ENCODE measurements at regions not wholly inside any gene's neighbourhood (a gene's known extent, or its start where the extent isn't known, plus 50 kb on each side); places are given as distances from the start of the nearest gene placed in this dataset.

DNA sequence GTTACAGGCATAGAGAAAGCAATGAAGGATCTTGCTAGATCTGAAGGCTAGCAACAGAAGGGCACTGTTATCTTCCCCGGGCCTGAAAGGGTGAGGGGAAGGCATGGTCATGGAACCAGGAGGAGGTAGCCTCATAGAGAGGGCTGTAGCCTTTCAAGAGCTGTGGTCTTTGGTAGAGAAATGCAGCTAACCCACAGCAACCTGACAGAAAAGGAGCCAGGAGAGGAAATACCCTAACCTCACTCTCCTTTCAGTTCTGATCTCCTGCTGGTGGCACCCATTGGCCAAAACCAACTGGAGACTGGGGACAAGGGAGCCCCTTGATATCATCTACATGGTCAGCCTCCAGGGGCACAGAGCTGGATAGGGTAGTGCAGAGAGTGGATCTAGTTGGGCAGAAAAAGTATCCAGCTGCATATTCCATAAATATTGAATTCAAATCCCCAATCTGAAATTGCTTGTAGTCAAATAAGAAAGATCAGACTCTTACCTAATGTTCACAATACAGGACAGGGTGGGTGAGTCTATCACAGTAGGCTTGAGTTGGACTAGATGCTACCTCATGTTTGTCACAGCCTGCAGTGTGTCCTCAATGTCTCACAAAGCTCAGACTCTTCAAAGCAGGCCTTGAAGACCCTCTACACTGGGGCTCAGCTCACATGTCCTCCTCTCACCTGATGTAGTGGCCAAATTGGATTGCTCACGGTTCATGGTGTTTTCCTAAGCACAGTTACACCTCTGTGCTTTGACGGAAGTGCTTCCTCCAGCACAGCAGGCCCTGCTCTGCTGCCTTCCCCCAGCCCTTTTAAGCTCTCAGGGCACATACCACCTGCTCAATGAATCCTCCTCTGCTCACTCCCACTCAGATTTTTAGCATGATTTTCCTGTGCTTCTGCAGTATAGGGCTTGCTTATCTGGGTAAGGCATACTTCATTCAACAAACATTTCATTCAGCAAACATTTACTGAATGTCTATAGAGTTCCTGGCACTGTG lies 74.1 kb upstream of the JUN start:
- TF ChIP-seq, protein P1, sequence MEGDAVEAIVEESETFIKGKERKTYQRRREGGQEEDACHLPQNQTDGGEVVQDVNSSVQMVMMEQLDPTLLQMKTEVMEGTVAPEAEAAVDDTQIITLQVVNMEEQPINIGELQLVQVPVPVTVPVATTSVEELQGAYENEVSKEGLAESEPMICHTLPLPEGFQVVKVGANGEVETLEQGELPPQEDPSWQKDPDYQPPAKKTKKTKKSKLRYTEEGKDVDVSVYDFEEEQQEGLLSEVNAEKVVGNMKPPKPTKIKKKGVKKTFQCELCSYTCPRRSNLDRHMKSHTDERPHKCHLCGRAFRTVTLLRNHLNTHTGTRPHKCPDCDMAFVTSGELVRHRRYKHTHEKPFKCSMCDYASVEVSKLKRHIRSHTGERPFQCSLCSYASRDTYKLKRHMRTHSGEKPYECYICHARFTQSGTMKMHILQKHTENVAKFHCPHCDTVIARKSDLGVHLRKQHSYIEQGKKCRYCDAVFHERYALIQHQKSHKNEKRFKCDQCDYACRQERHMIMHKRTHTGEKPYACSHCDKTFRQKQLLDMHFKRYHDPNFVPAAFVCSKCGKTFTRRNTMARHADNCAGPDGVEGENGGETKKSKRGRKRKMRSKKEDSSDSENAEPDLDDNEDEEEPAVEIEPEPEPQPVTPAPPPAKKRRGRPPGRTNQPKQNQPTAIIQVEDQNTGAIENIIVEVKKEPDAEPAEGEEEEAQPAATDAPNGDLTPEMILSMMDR (IDR thresholded peaks at IDR 0.05): no peak
- TF ChIP-seq POLR2A (IDR thresholded peaks at IDR 0.05): no peak

All from lower leg skin (tissue), 3 donors.